GM12865 (cell line): ENCODE measurements at regions not wholly inside any gene's neighbourhood (a gene's known extent, or its start where the extent isn't known, plus 50 kb on each side); places are given as distances from the start of the nearest gene placed in this dataset.
A peak's percentile ranks its signal among the peaks of the same experiment; 100 is the strongest.

ENCODE experiments used
- DNase-seq: peaks from one replicate; pipeline ENCODE4 v3.0.0; 2010; ENCODE audit warnings: low read depth
- H3K4me3 ChIP-seq: 2 replicates; pipeline ENCODE4 v1.5.1; 2011; ENCODE audit warnings: mild to moderate bottlenecking, low read depth, low read length, control low read depth
- CTCF ChIP-seq: IDR thresholded peaks from 2 replicates; pipeline ENCODE4 v1.5.1; 2011; ENCODE audit warnings: low read length, control low read depth, low read depth, inconsistent platforms; ENCODE audit not compliant: insufficient read depth; ENCODE audit errors: missing control alignments

GRCh38 chr10:107856047-107856315 is 691.5 kb upstream of the SORCS1 start:
- no peak overlapping the region for H3K4me3 ChIP-seq
- TF ChIP-seq CTCF = no peak
- DNase-seq = no peak

GRCh38 chr10:107855301-107856046 is 691.0 kb upstream of the SORCS1 start:
- no peak for TF ChIP-seq CTCF
- H3K4me3 ChIP-seq = no peak overlapping the region
- DNase-seq = no peak

GRCh38 chr10:107848726-107849360 is 684.3 kb upstream of the SORCS1 start:
- no peak for DNase-seq
- H3K4me3 ChIP-seq = no peak overlapping the region
- no peak for TF ChIP-seq CTCF

- DNase-seq = peak; percentile 47
- H3K4me3 ChIP-seq = no peak overlapping the region
- TF ChIP-seq CTCF = no peak
Measured at GRCh38 chr10:107847620-107848019, 683.1 kb upstream of the SORCS1 start.

GRCh38 chr10:107834706-107835105 is 670.2 kb upstream of the SORCS1 start:
- no peak for DNase-seq
- H3K4me3 ChIP-seq = no peak overlapping the region
- TF ChIP-seq CTCF = no peak

- no peak for TF ChIP-seq CTCF
- DNase-seq = peak; percentile 11
Measured at GRCh38 chr10:107831772-107832171, 667.3 kb upstream of the SORCS1 start.

GRCh38 chr10:107829161-107829560 is 664.7 kb upstream of the SORCS1 start:
- no peak for DNase-seq
- TF ChIP-seq CTCF = no peak

More at GRCh38 chr10:107831772-107832171, 667.3 kb upstream of the SORCS1 start:
- H3K4me3 ChIP-seq = no peak overlapping the region

More at GRCh38 chr10:107829161-107829560, 664.7 kb upstream of the SORCS1 start:
- H3K4me3 ChIP-seq = no peak overlapping the region
